HepG2 (cell line): ENCODE measurements at regions not wholly inside any gene's neighbourhood (a gene's known extent, or its start where the extent isn't known, plus 50 kb on each side); places are given as distances from the start of the nearest gene placed in this dataset.

ENCODE experiments used
- ATAC-seq: fragments of 200-7000 bp; cut with Tn5 transposase; 3 replicates; pipeline ENCODE4 v1.9.1; 2020; ENCODE audit warnings: mild to moderate bottlenecking, moderate library complexity
- BruUV-seq: library from RNA; stranded (reverse); fragments of 400-500 nt; replicated peaks from 2 replicates; lab custom pipeline; 2021; lab: Mats Ljungman, UMichigan
- CTCF ChIA-PET: fragments of 300-600 bp; formaldehyde crosslinking; extraction: SDS; loops from one replicate; lab custom pipeline; 2021; ENCODE audit warnings: low total read pairs, inconsistent platforms, low intra/inter-chr PET ratio; lab: Yijun Ruan, JAX
- POLR2A ChIA-PET: fragments of 350-600 bp; sonication (Branson Sonifier 250); formaldehyde crosslinking; loops from one replicate; lab custom pipeline; 2020; ENCODE audit warnings: antibody characterized with exemption, inconsistent platforms; lab: Yijun Ruan, JAX
- DNase-seq: peaks from one replicate; pipeline ENCODE4 v3.0.0-alpha.2; 2015; ENCODE audit warnings: low spot score
- FAIRE-seq: peaks from 3 replicates; lab custom pipeline; 2011; peaks lifted over from hg19 to GRCh38; lab: Jason Lieb, UNC
- H2AFZ ChIP-seq: one replicate; pipeline ENCODE4 v1.6.1; 2011; ENCODE audit warnings: low read length, inconsistent platforms
- H3K27ac ChIP-seq: fragments of 300-600 bp; 3 replicates; pipeline ENCODE4 v1.8.0; 2011; ENCODE audit warnings: mixed run types, mild to moderate bottlenecking, mixed read lengths, low read length, inconsistent platforms; ENCODE audit not compliant: insufficient read depth; ENCODE audit errors: extremely low read length
- H3K27me3 ChIP-seq, 2 experiments: fragments of 200-600 bp in 1 of 2; 2 replicates in 1 of 2; 3 replicates in 1 of 2; pipeline versions ENCODE4 v1.6.0 to v1.8.0; 2011; ENCODE audit warnings: low read length in 2 of 2, mild to moderate bottlenecking in 2 of 2, moderate library complexity in 2 of 2, inconsistent platforms in 1 of 2; ENCODE audit not compliant: insufficient read depth in 2 of 2, control insufficient read depth in 1 of 2
- H3K36me3 ChIP-seq, 2 experiments: fragments of 200-600 bp in 1 of 2; replicated peaks in 1 of 2; 2 replicates in 1 of 2; 3 replicates in 1 of 2; pipeline versions ENCODE4 v1.5.1 to v1.8.0; 2011; ENCODE audit warnings: low read length in 2 of 2, inconsistent platforms in 1 of 2; ENCODE audit not compliant: insufficient read depth in 2 of 2, control insufficient read depth in 1 of 2
- H3K4me1 ChIP-seq: 2 replicates; pipeline ENCODE4 v1.5.1; 2012; ENCODE audit warnings: low read length, inconsistent platforms; ENCODE audit not compliant: insufficient read depth
- H3K4me2 ChIP-seq: 2 replicates; pipeline ENCODE4 v1.6.0; 2011; ENCODE audit warnings: low read depth, low read length, inconsistent platforms
- H3K4me3 ChIP-seq, 3 experiments: fragments of 200-600 bp in 1 of 3; sonication (generic), shearing (Covaris generic) in 1 of 3; replicated peaks in 1 of 3; 2 replicates each; pipeline ENCODE4 v1.5.1; 2011 to 2016; ENCODE audit warnings: low read length in 3 of 3, inconsistent platforms in 2 of 3, low read depth in 2 of 3, mild to moderate bottlenecking in 2 of 3, control low read depth in 1 of 3, mixed read lengths in 1 of 3; ENCODE audit not compliant: insufficient read depth in 1 of 3
- H3K79me2 ChIP-seq: one replicate; pipeline ENCODE4 v1.6.1; 2011; ENCODE audit warnings: low read length, inconsistent platforms; ENCODE audit not compliant: insufficient read depth
- H3K9ac ChIP-seq: 2 replicates; pipeline ENCODE4 v1.6.0; 2011; ENCODE audit warnings: mild to moderate bottlenecking, low read depth, low read length, inconsistent platforms; ENCODE audit not compliant: insufficient read depth
- H3K9me3 ChIP-seq: 2 replicates; pipeline ENCODE4 v1.5.1; 2012; ENCODE audit warnings: mild to moderate bottlenecking, low read length
- H4K20me1 ChIP-seq: 2 replicates; pipeline ENCODE4 v1.6.0; 2011; ENCODE audit warnings: inconsistent platforms, mild to moderate bottlenecking, low read length, moderate library complexity; ENCODE audit not compliant: insufficient read depth
- HNRNPLL ChIP-seq: fragments of 200-400 bp; formaldehyde crosslinking; IDR thresholded peaks from 2 replicates; pipeline ENCODE4 v1.6.1; 2017; ENCODE audit warnings: mild to moderate bottlenecking, low read depth, low read length; ENCODE audit not compliant: poor library complexity, severe bottlenecking
- MXD4 ChIP-seq: IDR thresholded peaks from 2 replicates; pipeline ENCODE4 v1.6.1; 2016; ENCODE audit warnings: mild to moderate bottlenecking, missing biosample characterization, missing genetic modification reagents
- TMF1 ChIP-seq: sonication (generic); formaldehyde crosslinking; IDR thresholded peaks from 2 replicates; pipeline ENCODE4 v1.8.1; 2022; ENCODE audit warnings: low read depth, missing genetic modification reagents
- ZNF383 ChIP-seq: sonication (generic); formaldehyde crosslinking; IDR thresholded peaks from 2 replicates; pipeline ENCODE4 v1.4.0; 2020; ENCODE audit warnings: missing genetic modification reagents, mild to moderate bottlenecking, borderline replicate concordance
- ZNF432 ChIP-seq: sonication (generic); formaldehyde crosslinking; IDR thresholded peaks from 2 replicates; pipeline ENCODE4 v1.5.0; 2020; ENCODE audit warnings: missing genetic modification reagents, mild to moderate bottlenecking, borderline replicate concordance
- WGBS: methylation state at CpG from one replicate; pipeline ENCODE4 v1.1.6; 2017; ENCODE audit warnings: low lambda C conversion rate; 5-methylcytosine and 5-hydroxymethylcytosine counted together
- in situ Hi-C: cut with HindIII; loops from 2 replicates; pipeline ENCODE4 v1.10.0; 2017; ENCODE audit warnings: low pct_unique_long_range_greater_than_20kb; ENCODE audit not compliant: extremely low pct_ligation_motif_present
- intact Hi-C: fragments of 100-400 bp; cut with micrococcal nuclease; formaldehyde crosslinking; loops from one replicate; pipeline ENCODE4 v1.10.0; 2022; ENCODE audit not compliant: unreplicated experiment
- TF ChIP-seq, protein P1 (sequence below): sonication (generic); formaldehyde crosslinking; conservative IDR thresholded peaks from 2 replicates; pipeline ENCODE4 v1.5.0; 2020; ENCODE audit warnings: missing genetic modification reagents
- TF ChIP-seq, protein P2 (sequence below): sonication (generic); formaldehyde crosslinking; IDR thresholded peaks from 2 replicates; pipeline ENCODE4 v1.5.0; 2020; ENCODE audit warnings: mild to moderate bottlenecking, missing genetic modification reagents, borderline replicate concordance

DNA sequence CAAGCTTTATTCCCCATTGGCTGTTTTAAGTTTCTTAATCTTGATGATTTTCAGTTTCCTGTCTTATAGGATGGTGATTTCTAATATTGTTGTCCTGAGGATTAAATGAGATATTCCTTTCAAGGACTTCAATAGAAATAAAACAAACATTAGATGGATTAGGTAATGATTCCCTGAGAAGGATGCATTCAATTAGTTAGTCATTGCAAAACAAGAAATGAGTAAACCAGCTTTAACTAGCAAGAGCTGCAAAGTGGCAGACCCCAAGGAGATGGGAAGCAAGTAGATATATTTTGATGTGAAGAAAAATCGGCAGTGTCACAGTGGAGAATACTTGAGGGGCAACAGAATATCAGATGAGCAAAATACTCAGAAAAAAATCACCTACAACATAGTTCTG, 849.1 kb downstream of the TUSC7 start:
- Histone ChIP-seq H2AFZ (no peak overlapping the region), H3K27ac (no peak overlapping the region), H3K4me3 (no peak overlapping the region), H3K9ac (no peak overlapping the region), H3K9me3 (no peaks in the 10 kb centered on the region), H3K27me3 (0 out of 5 replicates have a peak, but pooled peaks cover 0 to 2% of the 10 kb centered on the region in 2 experiments), H3K79me2 (no peaks in the 10 kb centered on the region), H4K20me1 (no peaks in the 10 kb centered on the region), H3K36me3 (no peaks in the 10 kb centered on the region), H3K4me2 (no peak overlapping the region), H3K4me1 (no peaks in the 10 kb centered on the region)
- no TSS peak for BruUV-seq
- ChIA-PET CTCF (no interaction called here), POLR2A (no interaction called here)
- intact Hi-C loops (no loop called here), in situ Hi-C loops (no loop called here)
- DNase-seq (no peak), FAIRE-seq (no peak), ATAC-seq (no peak)
- TF ChIP-seq MXD4 (no peak), ZNF432 (CRISPR knock-in tag) (no peak), HNRNPLL (no peak), ZNF383 (no peak), TMF1 (no peak)
- TF ChIP-seq, protein P1, sequence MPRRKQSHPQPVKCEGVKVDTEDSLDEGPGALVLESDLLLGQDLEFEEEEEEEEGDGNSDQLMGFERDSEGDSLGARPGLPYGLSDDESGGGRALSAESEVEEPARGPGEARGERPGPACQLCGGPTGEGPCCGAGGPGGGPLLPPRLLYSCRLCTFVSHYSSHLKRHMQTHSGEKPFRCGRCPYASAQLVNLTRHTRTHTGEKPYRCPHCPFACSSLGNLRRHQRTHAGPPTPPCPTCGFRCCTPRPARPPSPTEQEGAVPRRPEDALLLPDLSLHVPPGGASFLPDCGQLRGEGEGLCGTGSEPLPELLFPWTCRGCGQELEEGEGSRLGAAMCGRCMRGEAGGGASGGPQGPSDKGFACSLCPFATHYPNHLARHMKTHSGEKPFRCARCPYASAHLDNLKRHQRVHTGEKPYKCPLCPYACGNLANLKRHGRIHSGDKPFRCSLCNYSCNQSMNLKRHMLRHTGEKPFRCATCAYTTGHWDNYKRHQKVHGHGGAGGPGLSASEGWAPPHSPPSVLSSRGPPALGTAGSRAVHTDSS (CRISPR knock-in tag), result no peak
- TF ChIP-seq, protein P2, sequence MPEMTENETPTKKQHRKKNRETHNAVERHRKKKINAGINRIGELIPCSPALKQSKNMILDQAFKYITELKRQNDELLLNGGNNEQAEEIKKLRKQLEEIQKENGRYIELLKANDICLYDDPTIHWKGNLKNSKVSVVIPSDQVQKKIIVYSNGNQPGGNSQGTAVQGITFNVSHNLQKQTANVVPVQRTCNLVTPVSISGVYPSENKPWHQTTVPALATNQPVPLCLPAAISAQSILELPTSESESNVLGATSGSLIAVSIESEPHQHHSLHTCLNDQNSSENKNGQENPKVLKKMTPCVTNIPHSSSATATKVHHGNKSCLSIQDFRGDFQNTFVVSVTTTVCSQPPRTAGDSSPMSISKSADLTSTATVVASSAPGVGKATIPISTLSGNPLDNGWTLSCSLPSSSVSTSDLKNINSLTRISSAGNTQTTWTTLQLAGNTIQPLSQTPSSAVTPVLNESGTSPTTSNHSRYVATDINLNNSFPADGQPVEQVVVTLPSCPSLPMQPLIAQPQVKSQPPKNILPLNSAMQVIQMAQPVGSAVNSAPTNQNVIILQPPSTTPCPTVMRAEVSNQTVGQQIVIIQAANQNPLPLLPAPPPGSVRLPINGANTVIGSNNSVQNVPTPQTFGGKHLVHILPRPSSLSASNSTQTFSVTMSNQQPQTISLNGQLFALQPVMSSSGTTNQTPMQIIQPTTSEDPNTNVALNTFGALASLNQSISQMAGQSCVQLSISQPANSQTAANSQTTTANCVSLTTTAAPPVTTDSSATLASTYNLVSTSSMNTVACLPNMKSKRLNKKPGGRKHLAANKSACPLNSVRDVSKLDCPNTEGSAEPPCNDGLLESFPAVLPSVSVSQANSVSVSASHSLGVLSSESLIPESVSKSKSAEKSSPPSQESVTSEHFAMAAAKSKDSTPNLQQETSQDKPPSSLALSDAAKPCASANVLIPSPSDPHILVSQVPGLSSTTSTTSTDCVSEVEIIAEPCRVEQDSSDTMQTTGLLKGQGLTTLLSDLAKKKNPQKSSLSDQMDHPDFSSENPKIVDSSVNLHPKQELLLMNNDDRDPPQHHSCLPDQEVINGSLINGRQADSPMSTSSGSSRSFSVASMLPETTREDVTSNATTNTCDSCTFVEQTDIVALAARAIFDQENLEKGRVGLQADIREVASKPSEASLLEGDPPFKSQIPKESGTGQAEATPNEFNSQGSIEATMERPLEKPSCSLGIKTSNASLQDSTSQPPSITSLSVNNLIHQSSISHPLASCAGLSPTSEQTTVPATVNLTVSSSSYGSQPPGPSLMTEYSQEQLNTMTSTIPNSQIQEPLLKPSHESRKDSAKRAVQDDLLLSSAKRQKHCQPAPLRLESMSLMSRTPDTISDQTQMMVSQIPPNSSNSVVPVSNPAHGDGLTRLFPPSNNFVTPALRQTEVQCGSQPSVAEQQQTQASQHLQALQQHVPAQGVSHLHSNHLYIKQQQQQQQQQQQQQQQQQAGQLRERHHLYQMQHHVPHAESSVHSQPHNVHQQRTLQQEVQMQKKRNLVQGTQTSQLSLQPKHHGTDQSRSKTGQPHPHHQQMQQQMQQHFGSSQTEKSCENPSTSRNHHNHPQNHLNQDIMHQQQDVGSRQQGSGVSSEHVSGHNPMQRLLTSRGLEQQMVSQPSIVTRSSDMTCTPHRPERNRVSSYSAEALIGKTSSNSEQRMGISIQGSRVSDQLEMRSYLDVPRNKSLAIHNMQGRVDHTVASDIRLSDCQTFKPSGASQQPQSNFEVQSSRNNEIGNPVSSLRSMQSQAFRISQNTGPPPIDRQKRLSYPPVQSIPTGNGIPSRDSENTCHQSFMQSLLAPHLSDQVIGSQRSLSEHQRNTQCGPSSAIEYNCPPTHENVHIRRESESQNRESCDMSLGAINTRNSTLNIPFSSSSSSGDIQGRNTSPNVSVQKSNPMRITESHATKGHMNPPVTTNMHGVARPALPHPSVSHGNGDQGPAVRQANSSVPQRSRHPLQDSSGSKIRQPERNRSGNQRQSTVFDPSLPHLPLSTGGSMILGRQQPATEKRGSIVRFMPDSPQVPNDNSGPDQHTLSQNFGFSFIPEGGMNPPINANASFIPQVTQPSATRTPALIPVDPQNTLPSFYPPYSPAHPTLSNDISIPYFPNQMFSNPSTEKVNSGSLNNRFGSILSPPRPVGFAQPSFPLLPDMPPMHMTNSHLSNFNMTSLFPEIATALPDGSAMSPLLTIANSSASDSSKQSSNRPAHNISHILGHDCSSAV, result no peak
- WGBS, result 0% methylated on average over 1 of the region's 1 CpG
